GM10266 (cell line): ENCODE measurements at regions not wholly inside any gene's neighbourhood (a gene's known extent, or its start where the extent isn't known, plus 50 kb on each side); places are given as distances from the start of the nearest gene placed in this dataset.

Experiments used
- DNase-seq: peaks from one replicate; pipeline ENCODE4 v3.0.0; 2012; ENCODE audit errors: extremely low spot score
- TF ChIP-seq, protein P1 (sequence below): IDR thresholded peaks from 2 replicates; pipeline ENCODE4 v1.5.1; 2012; ENCODE audit warnings: mild to moderate bottlenecking, low read depth; ENCODE audit not compliant: control insufficient read depth, insufficient read depth; ENCODE audit errors: missing control alignments

DNA sequence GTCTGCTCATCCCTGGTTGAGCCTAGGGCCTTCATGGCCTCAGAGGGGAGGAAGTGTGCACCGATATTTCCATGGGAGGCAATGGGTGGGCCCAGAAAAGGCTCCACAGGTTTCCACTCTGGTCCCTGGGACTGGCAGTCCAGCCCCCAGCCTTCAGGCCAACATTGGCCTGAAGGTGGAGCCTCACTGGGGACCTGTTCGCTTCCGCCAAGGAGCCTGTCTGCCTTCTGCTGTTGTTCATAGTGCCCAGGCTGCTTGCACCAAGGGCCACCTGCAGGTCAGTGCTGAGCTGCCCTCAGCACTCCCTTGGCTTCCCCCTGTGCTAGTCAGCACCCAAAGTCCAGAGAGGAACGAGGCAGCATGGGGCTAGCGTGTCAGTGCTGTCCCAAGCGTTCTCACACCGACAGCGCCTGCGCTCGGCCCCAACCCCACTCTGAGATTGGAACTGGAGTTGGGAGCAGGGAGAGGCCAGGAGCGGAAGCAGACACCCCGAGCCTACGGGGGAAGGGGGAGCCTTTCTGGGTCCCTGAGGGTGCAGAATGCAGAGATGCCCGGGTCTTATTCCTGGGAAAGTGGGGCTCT is 720.7 kb downstream of the PCDH18 start:
- DNase-seq = no peak
- TF ChIP-seq, protein P1, sequence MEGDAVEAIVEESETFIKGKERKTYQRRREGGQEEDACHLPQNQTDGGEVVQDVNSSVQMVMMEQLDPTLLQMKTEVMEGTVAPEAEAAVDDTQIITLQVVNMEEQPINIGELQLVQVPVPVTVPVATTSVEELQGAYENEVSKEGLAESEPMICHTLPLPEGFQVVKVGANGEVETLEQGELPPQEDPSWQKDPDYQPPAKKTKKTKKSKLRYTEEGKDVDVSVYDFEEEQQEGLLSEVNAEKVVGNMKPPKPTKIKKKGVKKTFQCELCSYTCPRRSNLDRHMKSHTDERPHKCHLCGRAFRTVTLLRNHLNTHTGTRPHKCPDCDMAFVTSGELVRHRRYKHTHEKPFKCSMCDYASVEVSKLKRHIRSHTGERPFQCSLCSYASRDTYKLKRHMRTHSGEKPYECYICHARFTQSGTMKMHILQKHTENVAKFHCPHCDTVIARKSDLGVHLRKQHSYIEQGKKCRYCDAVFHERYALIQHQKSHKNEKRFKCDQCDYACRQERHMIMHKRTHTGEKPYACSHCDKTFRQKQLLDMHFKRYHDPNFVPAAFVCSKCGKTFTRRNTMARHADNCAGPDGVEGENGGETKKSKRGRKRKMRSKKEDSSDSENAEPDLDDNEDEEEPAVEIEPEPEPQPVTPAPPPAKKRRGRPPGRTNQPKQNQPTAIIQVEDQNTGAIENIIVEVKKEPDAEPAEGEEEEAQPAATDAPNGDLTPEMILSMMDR = no peak

DNA sequence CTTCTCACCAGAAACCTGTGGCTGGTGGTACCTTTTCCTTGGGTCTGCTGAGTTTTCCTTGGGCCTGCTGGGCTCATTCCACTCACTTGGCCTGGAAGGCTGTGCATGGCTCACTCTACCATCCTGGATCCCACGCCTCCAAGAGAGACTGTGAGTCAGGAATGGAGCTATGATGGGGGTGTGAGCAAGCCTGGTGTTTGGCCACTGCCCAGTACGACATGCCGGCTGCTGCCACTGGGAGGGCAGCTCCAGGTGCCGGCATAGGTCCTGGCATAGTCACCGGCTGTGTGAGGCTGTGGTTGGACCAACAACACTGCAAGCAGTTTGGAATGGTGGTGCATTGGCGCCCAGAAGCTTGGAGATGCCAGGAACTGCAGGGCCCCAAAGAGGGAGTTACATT is 721.7 kb downstream of the PCDH18 start:
- TF ChIP-seq, protein P1 = no peak
- no peak for DNase-seq

DNA sequence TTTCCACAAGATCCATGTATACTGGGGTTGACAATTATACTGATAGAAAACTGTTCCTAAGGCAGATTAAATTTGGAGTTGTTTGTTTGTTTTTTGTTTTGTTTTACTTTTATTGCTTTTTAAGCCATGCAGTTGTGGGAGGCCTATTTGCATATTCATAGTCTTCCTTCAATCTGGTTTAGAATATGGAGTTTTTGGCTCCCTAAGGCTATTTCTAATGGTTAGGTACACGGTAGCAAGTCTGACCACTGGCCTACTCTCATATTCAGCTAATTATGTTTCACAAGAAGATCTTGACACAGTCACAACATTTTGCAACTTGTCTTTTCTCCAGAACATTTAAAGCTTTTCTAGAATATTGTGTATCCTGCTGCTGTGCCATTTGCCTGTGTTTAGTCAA is 725.5 kb downstream of the PCDH18 start:
- DNase-seq = no peak
- TF ChIP-seq, protein P1 = no peak

DNA sequence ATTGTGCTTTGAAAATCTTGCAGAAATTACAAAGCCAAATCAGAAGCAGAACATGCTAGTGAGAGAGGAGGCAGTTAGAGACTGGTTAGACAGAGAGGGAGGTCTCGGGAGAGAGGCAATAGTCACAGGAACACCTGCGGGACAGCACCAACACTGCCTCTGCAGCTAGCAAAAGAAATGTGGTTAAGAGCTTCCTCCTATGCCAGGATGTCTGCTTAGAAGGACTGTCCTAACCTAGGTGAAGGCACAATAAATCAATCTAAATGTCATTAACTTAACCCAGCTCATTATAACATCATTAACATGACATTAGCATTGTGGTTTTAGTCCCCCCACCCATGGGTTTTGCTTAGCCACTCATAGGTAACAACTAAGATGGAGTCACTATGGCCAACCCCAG is 726.7 kb downstream of the PCDH18 start:
- TF ChIP-seq, protein P1 = no peak
- no peak for DNase-seq

DNA sequence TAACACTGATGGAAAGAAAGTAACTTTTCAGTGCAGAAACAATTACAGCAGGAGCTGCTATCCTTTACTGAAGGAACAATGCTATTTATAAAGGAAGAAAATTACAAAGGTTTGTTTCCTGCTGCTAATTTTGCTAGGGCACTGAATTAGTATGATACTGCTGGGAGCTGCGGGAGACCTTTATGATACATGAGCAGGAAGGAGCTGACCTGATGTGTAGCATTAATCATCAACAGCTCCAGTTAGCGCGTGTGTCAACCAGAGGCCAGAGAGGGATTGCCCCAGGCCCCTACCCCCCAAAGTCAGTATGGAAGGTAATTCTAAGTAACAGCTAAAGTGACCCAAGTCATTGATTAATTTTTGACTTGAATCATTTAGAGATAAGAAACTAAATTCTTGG is 728.9 kb downstream of the PCDH18 start:
- DNase-seq = no peak
- TF ChIP-seq, protein P1 = no peak

DNA sequence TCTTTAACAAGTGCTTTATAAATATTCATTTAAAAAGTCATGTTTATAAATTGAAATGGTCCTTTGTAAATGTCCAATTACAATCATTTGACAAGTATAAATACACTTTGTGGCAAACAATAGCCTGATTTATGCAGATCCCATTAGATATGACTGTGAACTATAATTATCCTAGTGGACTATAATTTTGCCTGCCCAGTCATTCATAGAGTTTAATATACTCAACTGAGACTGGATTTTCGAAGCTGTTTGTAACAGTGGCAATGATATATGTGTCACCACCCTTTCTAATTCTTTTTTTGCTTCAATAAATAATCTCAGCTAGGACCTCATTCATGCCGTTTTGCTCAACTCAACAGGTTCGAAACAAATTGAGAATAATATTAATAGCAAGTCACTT is 732.0 kb downstream of the PCDH18 start:
- TF ChIP-seq, protein P1 = no peak
- DNase-seq = no peak

DNA sequence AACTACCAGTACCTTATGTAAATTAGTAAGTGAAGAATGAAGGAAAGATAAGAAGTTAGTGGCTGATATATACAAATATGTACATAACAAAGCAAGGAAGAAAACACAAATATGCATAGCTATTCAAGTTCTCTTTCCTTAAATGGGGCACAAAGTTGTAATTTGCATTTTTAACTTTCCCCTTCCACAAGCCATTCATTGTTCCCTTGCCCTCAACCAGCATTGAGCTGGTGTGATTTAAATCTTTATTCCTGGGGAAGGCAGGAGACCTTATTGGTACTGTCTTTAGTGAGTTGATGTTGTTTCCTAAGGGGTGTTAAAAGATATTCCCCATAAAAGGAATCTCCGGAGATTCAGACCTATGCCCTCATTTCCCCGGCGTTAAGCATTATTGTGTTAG is 735.3 kb downstream of the PCDH18 start:
- TF ChIP-seq, protein P1 = no peak
- no peak for DNase-seq
